ENCODE measurements at regions not wholly inside any gene's neighbourhood (a gene's known extent, or its start where the extent isn't known, plus 50 kb on each side); places are given as distances from the start of the nearest gene placed in this dataset.

- Histone ChIP-seq H3K27me3 (ENCODE audit: low read depth) (no peaks in the 10 kb centered on the region), H3K27ac (replicated peaks) (no peak overlapping the region), H3K4me1 (peaks cover 25% of the 10 kb centered on the region), H3K4me3 (no peak overlapping the region), H3K9me3 (replicated peaks) (no peaks in the 10 kb centered on the region), H3K36me3 (no peaks in the 10 kb centered on the region)
- no peak for TF ChIP-seq CTCF (IDR thresholded peaks at IDR 0.05; ENCODE audit: borderline replicate concordance)
- no peak for DNase-seq
- intact Hi-C loops (cut with micrococcal nuclease), result no loop called here
Measured at GRCh38 chr2:128375454-128375853, 56.8 kb upstream of the HS6ST1 start.

- Histone ChIP-seq H3K9me3 (replicated peaks) (no peaks in the 10 kb centered on the region), H3K4me1 (peaks cover 35% of the 10 kb centered on the region), H3K4me3 (no peak overlapping the region), H3K27me3 (ENCODE audit: low read depth) (no peaks in the 10 kb centered on the region), H3K36me3 (no peaks in the 10 kb centered on the region), H3K27ac (replicated peaks) (no peak overlapping the region)
- intact Hi-C loops (cut with micrococcal nuclease), result no loop called here
- TF ChIP-seq CTCF (IDR thresholded peaks at IDR 0.05; ENCODE audit: borderline replicate concordance), result no peak
- DNase-seq, result no peak
Measured at GRCh38 chr2:128376241-128377041, 57.8 kb upstream of the HS6ST1 start.

- H3K4me1 ChIP-seq, result peaks cover 38% of the 10 kb centered on the region
- intact Hi-C loops (cut with micrococcal nuclease), result no loop called here
- no peak for DNase-seq
- H3K27ac ChIP-seq (replicated peaks), result no peak overlapping the region
- no peaks in the 10 kb centered on the region for H3K27me3 ChIP-seq (ENCODE audit: low read depth)
- H3K9me3 ChIP-seq (replicated peaks), result no peaks in the 10 kb centered on the region
- H3K4me3 ChIP-seq, result no peak overlapping the region
- no peak for TF ChIP-seq CTCF (IDR thresholded peaks at IDR 0.05; ENCODE audit: borderline replicate concordance)
- H3K36me3 ChIP-seq, result no peaks in the 10 kb centered on the region
Measured at GRCh38 chr2:128377071-128377910, 58.6 kb upstream of the HS6ST1 start.

- Histone ChIP-seq H3K4me1 (peaks cover 38% of the 10 kb centered on the region), H3K9me3 (replicated peaks) (no peaks in the 10 kb centered on the region), H3K27me3 (ENCODE audit: low read depth) (no peaks in the 10 kb centered on the region), H3K36me3 (no peaks in the 10 kb centered on the region), H3K27ac (replicated peaks) (peak overlapping the region; percentile 65), H3K4me3 (no peak overlapping the region)
- no peak for TF ChIP-seq CTCF (IDR thresholded peaks at IDR 0.05; ENCODE audit: borderline replicate concordance)
- no peak for DNase-seq
- intact Hi-C loops (cut with micrococcal nuclease), result no loop called here
Measured at GRCh38 chr2:128378231-128379020, 59.8 kb upstream of the HS6ST1 start.

All from left ventricle myocardium inferior (tissue), 1 donor.